ENCODE measurements at regions not wholly inside any gene's neighbourhood (a gene's known extent, or its start where the extent isn't known, plus 50 kb on each side); places are given as distances from the start of the nearest gene placed in this dataset.
A peak's percentile ranks its signal among the peaks of the same experiment; 100 is the strongest.

GRCh38 chrX:39765327-39765726 lies 332.4 kb downstream of the BCOR start:
- H3K36me3 Mint-ChIP-seq (ENCODE audit: low read depth): no peaks in the 10 kb centered on the region
- ATAC-seq (no peak), DNase-seq (no peak)
- no peaks in the 10 kb centered on the region for H3K9me3 Mint-ChIP-seq
- no peak for TF ChIP-seq CTCF (IDR thresholded peaks at IDR 0.05)
- intact Hi-C loops (cut with micrococcal nuclease): no loop called here
- H3K4me3 Mint-ChIP-seq: no peak overlapping the region
- ChIA-PET CTCF (no interaction called here), POLR2A (interaction anchor here (1.2 kb wide), 1 partner anchor 11 kb away, joined by 3 read pairs; no protein-coding TSS in a partner anchor)
- H3K27ac Mint-ChIP-seq: peak overlapping the region; percentile 92
- peaks cover 42% of the 10 kb centered on the region for H3K4me1 Mint-ChIP-seq (ENCODE audit: low read depth)
- H3K27me3 Mint-ChIP-seq: no peaks in the 10 kb centered on the region

- no peaks in the 10 kb centered on the region for H3K36me3 Mint-ChIP-seq (ENCODE audit: low read depth)
- TF ChIP-seq CTCF (IDR thresholded peaks at IDR 0.05): no peak
- DNase-seq (peak; percentile 55), ATAC-seq (peak; percentile 93)
- peaks cover 35% of the 10 kb centered on the region for H3K4me1 Mint-ChIP-seq (ENCODE audit: low read depth)
- H3K4me3 Mint-ChIP-seq: peak overlapping the region; percentile 28
- peak overlapping the region; percentile 92 for H3K27ac Mint-ChIP-seq
- H3K9me3 Mint-ChIP-seq: no peaks in the 10 kb centered on the region
- H3K27me3 Mint-ChIP-seq: no peaks in the 10 kb centered on the region
- ChIA-PET POLR2A (interaction anchor here (1.1 to 1.2 kb wide), 3 partner anchors 10 to 53 kb away, joined by 3 read pairs; no protein-coding TSS in a partner anchor), CTCF (interaction anchor here (0.9 to 1.1 kb wide), 2 partner anchors 34 to 41 kb away, joined by 4 to 7 read pairs; no protein-coding TSS in a partner anchor)
- intact Hi-C loops (cut with micrococcal nuclease): no loop called here
Observed at GRCh38 chrX:39766085-39766726, 331.6 kb downstream of the BCOR start.

DNA sequence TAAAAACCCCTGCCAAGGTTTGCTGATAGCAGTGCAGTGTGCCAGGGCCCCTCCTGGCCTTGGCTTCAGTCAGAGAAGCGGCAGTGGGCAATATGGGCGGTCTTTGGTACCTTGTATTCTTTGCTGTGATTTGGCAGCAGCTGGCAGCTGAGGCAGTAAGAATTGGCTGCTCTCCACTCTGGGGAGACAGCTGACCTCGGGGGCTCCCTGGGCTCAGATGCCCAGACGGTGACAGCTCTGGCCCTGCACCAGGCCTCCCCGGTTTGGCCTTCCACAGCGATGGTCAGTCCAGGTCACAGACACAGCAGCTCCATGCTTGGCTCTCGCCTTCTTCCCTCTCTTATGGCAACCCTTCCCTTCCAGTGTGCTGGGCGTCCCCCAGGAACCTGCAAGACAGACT lies 330.9 kb downstream of the BCOR start:
- peaks cover 35% of the 10 kb centered on the region for H3K4me1 Mint-ChIP-seq (ENCODE audit: low read depth)
- no peak for TF ChIP-seq CTCF (IDR thresholded peaks at IDR 0.05)
- no peak overlapping the region for H3K27ac Mint-ChIP-seq
- intact Hi-C loops (cut with micrococcal nuclease): no loop called here
- no peaks in the 10 kb centered on the region for H3K27me3 Mint-ChIP-seq
- no peak for ATAC-seq
- no peak overlapping the region for H3K4me3 Mint-ChIP-seq
- CTCF ChIA-PET: interaction anchor here (1.1 kb wide), 1 partner anchor 35 kb away, joined by 7 read pairs; no protein-coding TSS in a partner anchor
- no peaks in the 10 kb centered on the region for H3K36me3 Mint-ChIP-seq (ENCODE audit: low read depth)
- POLR2A ChIA-PET: interaction anchor here (1.1 kb wide), 2 partner anchors 39 to 52 kb away, joined by 3 read pairs; no protein-coding TSS in a partner anchor
- no peak for DNase-seq
- H3K9me3 Mint-ChIP-seq: no peaks in the 10 kb centered on the region

DNA sequence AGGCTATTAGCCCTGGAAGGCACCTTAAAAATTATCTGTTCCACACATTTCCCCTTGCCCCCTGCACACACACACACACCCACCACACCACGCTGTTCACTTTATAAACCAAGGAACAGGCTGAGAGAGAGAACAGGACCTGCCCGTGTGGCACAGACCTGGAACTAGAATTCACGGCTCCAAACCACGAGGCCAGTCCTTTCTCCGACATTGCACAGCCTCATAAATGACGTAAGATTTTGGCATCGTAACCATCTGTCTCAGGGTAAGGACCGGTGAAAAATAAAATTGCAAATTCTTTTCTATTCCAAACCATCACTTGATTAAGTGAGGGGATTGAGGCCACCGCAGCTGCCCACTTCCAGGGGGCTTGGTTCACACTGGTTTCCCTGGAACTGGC lies 330.3 kb downstream of the BCOR start:
- no peaks in the 10 kb centered on the region for H3K27me3 Mint-ChIP-seq
- H3K4me1 Mint-ChIP-seq (ENCODE audit: low read depth): peaks cover 34% of the 10 kb centered on the region
- CTCF ChIA-PET: no interaction called here
- H3K27ac Mint-ChIP-seq: no peak overlapping the region
- no peak for TF ChIP-seq CTCF (IDR thresholded peaks at IDR 0.05)
- ATAC-seq (no peak), DNase-seq (no peak)
- POLR2A ChIA-PET: no interaction called here
- H3K9me3 Mint-ChIP-seq: no peaks in the 10 kb centered on the region
- H3K36me3 Mint-ChIP-seq (ENCODE audit: low read depth): no peaks in the 10 kb centered on the region
- intact Hi-C loops (cut with micrococcal nuclease): no loop called here
- H3K4me3 Mint-ChIP-seq: no peak overlapping the region

DNA sequence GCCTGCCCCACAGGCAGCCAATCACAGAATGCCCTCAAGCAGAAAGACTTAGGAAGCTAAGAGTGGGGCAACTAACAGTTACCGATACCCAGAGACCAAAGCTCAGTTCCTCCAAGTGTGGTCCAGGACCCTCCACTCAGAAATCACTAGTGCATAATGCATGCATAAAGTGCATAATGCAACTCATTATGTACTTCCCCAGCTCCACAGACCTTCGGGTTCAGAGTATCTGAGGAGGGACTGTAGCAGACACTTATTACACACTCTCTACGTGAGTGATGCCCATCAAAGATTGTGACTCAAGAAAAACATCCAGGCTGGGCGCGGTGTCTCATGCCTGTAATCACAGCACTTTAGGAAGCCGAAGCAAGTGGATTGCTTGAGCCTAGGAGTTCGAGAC lies 328.0 kb downstream of the BCOR start:
- no peaks in the 10 kb centered on the region for H3K36me3 Mint-ChIP-seq (ENCODE audit: low read depth)
- TF ChIP-seq CTCF (IDR thresholded peaks at IDR 0.05): no peak
- DNase-seq (no peak), ATAC-seq (no peak)
- no peaks in the 10 kb centered on the region for H3K9me3 Mint-ChIP-seq
- no peak overlapping the region for H3K4me3 Mint-ChIP-seq
- ChIA-PET CTCF (no interaction called here), POLR2A (interaction anchor here (1.3 kb wide), 1 partner anchor 85 kb away, joined by 3 read pairs; no protein-coding TSS in a partner anchor)
- H3K27ac Mint-ChIP-seq: no peak overlapping the region
- H3K27me3 Mint-ChIP-seq: no peaks in the 10 kb centered on the region
- peaks cover 48% of the 10 kb centered on the region for H3K4me1 Mint-ChIP-seq (ENCODE audit: low read depth)
- intact Hi-C loops (cut with micrococcal nuclease): loop anchor here (5.0 kb wide), 2 partner anchors 88 to 103 kb away; no protein-coding TSS in a partner anchor
